Adrenal gland (tissue), 5 donors: ENCODE measurements at regions not wholly inside any gene's neighbourhood (a gene's known extent, or its start where the extent isn't known, plus 50 kb on each side); places are given as distances from the start of the nearest gene placed in this dataset.

Experiments used
- POLR2A ChIP-seq, 2 donors: fragments of 450-650 bp; IDR thresholded peaks; one replicate each; pipeline ENCODE4 v1.6.1; 2017; ENCODE audit warnings: antibody characterized with exemption in 2 of 2, mild to moderate bottlenecking in 2 of 2, moderate library complexity in 1 of 2
- TF ChIP-seq, protein P1 (sequence below), 6 experiments: fragments of 450-650 bp in 4 of 6; fragments of 200-600 bp in 2 of 6; sonication (generic) in 1 of 6; IDR thresholded peaks; 1 replicate in 5 of 6; 2 replicates in 1 of 6; pipeline versions ENCODE4 v1.5.1 to v1.8.0; 2016 to 2021; ENCODE audit warnings: antibody characterized with exemption in 6 of 6, mild to moderate bottlenecking in 2 of 6, moderate library complexity in 1 of 6
- donor health status: DM: no; HTN: no; CAD: no.

DNA sequence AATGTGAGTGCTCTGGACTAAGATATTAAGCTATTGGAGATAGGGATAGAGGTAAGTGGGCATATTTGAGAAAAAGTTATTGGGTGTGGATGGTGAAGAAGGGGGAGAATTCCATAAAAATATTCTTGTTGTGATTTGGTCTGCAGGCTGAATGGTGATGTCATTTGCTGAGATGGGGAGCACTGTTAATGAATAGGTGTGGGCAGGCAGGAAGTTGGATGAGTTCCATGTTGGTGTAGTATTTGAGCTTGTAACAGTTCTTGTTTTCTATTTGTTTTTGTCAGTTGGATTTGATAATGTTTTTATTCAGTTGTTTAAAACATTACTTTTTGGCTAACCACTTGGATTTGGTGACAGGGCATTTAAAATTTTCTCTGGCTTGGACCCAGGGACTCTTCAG lies 168.8 kb downstream of the C11orf87 start:
- no peak for TF ChIP-seq POLR2A (IDR thresholded peaks at IDR 0.05)
- TF ChIP-seq, protein P1, sequence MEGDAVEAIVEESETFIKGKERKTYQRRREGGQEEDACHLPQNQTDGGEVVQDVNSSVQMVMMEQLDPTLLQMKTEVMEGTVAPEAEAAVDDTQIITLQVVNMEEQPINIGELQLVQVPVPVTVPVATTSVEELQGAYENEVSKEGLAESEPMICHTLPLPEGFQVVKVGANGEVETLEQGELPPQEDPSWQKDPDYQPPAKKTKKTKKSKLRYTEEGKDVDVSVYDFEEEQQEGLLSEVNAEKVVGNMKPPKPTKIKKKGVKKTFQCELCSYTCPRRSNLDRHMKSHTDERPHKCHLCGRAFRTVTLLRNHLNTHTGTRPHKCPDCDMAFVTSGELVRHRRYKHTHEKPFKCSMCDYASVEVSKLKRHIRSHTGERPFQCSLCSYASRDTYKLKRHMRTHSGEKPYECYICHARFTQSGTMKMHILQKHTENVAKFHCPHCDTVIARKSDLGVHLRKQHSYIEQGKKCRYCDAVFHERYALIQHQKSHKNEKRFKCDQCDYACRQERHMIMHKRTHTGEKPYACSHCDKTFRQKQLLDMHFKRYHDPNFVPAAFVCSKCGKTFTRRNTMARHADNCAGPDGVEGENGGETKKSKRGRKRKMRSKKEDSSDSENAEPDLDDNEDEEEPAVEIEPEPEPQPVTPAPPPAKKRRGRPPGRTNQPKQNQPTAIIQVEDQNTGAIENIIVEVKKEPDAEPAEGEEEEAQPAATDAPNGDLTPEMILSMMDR (IDR thresholded peaks at IDR 0.05), result no peak
